Retinal pigment epithelial cell (primary cell): ENCODE measurements at regions not wholly inside any gene's neighbourhood (a gene's known extent, or its start where the extent isn't known, plus 50 kb on each side); places are given as distances from the start of the nearest gene placed in this dataset.

ENCODE experiments used
- DNase-seq: peaks from one replicate; pipeline ENCODE4 v3.0.0-alpha.2; 2010; ENCODE audit warnings: low read depth
- H3K4me3 ChIP-seq: 2 replicates; pipeline ENCODE4 v1.5.1; 2011; ENCODE audit warnings: mild to moderate bottlenecking, low read length, control low read depth, moderate library complexity
- CTCF ChIP-seq: conservative IDR thresholded peaks from 2 replicates; pipeline ENCODE4 v1.5.1; 2011; ENCODE audit warnings: low read depth, low read length, control low read depth, inconsistent platforms

GRCh38 chr5:154535535-154535934 lies 57.5 kb upstream of the HAND1 start:
- no peak for DNase-seq
- TF ChIP-seq CTCF, result no peak
- H3K4me3 ChIP-seq, result no peak overlapping the region

- DNase-seq, result no peak
- no peak overlapping the region for H3K4me3 ChIP-seq
- TF ChIP-seq CTCF, result no peak
Measured at GRCh38 chr5:154534457-154535050, 56.5 kb upstream of the HAND1 start.

GRCh38 chr5:154529282-154529681 lies 51.3 kb upstream of the HAND1 start:
- no peak overlapping the region for H3K4me3 ChIP-seq
- no peak for TF ChIP-seq CTCF
- DNase-seq, result no peak

GRCh38 chr5:154528005-154528594 lies 50.1 kb upstream of the HAND1 start:
- H3K4me3 ChIP-seq, result no peak overlapping the region
- DNase-seq, result no peak
- no peak for TF ChIP-seq CTCF
